NCI-H1417 treated with DMSO at 0.1 percent for 48 hours (cell line): ENCODE measurements at regions not wholly inside any gene's neighbourhood (a gene's known extent, or its start where the extent isn't known, plus 50 kb on each side); places are given as distances from the start of the nearest gene placed in this dataset.

Source experiments
- DNase-seq: peaks from one replicate; lab custom pipeline; 2025; lab: John Stamatoyannopoulos, UW

- no peak for DNase-seq
Measured at GRCh38 chr9:23586906-23587305, 239.1 kb downstream of the ELAVL2 start.

DNA sequence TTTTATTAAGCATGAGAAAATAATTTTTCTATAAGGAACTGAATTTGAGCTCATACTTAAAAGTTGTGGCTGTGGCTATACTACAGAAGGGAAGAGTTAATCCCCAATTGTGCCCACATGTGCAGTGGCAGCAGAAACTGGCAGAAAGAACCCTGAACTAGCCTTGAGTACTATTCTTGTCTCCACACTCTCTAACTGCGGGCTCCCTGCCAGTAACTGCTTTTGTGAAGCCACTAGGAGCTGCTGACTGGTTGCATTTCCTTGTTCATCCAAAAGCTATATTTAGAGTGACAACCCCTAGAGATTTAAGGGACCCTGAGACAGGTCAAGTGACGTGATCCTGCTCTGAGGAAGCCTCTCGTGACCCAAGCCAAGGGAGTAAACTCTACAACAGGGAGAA is 238.6 kb downstream of the ELAVL2 start:
- no peak for DNase-seq

- DNase-seq, result no peak
Measured at GRCh38 chr9:23587903-23588302, 238.1 kb downstream of the ELAVL2 start.

- DNase-seq, result no peak
Measured at GRCh38 chr9:23590276-23591000, 235.6 kb downstream of the ELAVL2 start.

DNA sequence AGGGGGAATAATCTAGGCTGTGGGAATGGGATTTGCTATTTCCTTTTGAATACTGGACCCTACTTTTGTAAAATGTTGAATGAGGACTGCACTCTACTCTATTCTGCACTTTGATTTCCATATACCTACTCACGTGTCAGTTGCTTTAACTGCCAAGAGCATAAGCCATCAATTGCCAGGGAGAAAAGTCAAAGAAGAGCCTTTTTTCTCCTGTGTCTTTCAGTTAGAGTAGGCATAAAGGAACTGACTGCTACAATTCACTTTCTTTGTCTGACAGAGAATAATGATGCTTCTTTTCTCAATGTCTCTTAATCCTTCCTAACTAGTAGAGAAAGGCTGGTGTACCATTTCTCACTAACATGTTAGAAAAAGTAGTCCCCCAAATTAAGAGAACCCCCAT is 231.6 kb downstream of the ELAVL2 start:
- no peak for DNase-seq

DNA sequence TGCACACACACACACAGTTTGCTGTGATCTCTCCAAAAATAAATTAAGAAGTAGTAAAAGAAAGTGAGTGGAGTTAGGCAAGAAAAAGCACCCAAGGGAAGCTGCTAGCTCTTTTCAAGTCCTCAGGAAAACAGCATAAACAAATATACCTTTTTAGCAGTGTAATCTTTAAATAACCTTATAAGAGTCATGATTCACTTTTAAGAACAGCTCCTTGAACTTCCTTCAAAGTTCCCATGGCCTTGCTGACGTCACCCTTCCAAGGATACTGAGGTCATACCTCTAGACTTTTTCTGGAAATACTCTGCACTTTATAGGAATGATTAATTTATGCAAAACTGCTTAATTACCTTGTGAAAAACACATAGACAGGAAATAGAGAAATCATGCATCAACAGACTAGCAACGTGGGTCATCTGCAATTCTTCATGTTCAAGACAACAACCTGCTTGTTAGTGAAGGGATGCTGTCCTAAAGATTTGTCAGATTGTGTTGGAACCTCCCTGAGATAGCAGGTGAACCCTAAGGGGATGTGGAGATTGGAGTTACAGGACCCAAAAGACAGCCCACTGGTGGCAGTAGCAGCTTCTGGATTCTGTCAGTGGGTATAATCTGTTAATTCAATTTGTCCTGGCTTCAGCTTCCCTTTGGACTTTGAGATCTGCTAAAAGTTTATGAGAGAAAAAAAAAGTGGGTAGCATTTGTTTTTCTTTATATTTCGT is 229.0 kb downstream of the ELAVL2 start:
- DNase-seq, result no peak

DNA sequence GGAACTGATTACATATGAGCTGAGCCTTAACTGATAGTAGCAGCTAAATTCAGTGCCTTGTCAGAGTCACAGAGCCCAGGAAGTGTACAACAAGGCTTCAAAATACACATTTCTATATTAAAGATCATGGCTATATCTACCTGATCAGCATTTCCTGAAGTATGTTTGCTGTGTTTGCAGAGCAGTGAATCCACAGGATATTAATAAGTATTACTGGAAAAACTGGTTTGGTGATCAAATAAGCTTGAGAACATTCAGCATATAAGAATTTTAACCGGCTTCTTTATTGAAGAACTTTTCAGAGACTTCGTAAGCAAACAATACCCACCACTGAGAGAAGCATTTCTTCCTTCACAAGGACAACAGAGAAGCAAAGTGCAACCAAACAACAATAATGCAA is 227.0 kb downstream of the ELAVL2 start:
- DNase-seq, result no peak

DNA sequence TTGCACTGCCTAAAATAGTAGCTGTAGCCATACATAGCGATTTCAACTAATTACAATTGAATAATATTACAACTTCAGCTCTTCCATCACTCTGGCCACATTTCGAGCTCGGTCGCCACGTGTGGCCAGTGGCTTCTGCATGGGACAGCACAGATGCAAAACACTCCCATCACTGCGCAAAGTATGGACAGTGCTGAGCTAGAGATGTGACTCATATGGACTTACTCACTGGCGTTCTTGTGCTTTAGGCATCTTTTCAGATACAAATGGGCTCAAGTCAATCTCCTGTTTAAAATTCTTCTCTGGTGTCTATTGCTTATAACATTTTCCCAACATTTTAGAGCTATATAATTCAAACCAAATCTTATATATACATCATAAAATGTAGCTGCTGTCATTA is 222.7 kb downstream of the ELAVL2 start:
- DNase-seq, result no peak

DNA sequence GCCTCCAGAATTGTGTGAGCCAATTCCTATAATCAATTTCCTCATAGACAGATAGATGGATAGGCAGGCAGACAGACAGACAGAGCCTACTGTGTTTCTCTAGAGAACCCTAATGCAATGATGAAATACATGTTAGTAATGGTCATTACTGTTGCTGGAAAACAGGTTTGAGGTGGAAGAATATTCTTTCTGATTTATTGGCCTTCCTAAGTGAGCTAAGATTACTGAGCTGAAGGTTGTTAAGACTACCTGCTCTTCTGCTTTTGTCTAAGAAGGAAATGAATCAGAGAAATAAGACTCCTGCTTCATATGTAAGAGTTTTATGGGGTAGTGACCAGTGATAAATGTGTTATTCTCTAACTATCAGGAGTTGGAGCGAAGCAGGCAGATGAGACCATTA is 219.9 kb downstream of the ELAVL2 start:
- no peak for DNase-seq

DNA sequence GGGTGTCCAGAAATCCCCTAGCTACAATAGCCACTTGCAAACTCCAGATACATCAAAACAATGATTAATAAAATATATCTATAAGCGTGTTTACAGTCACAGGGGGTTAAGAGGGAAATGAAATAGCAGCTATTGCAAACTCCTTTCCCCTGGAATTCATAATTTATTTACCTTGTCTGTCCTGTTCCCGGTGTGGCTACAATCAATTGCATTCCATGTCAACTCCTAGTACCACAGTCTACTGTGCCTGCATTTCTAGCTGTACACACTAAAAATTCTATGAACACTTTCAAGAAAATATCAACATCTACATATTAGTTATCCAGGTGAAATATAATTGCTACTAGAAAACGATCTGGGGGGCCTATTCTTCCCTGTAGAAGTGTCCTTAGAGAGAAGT is 217.6 kb downstream of the ELAVL2 start:
- no peak for DNase-seq

DNA sequence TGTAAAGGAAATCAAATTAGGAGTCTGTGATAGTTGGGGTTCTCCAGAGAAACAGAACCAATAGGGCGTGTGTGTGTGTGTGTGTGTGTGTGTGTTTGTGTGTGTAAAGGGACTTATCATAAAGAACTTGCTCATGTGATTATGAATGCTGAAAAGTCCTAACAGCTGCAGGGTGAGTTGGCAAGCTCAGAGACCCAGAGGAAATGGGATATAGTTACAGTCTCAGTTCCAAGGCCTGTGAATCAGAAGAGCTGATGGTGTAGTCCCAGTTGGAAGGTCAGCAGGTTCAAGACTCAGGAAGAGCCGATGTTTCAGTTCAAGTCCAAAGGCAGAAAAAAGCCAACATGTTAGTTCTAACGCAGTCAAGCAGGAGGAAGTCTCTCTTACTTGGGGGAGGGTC is 214.2 kb downstream of the ELAVL2 start:
- DNase-seq, result no peak

DNA sequence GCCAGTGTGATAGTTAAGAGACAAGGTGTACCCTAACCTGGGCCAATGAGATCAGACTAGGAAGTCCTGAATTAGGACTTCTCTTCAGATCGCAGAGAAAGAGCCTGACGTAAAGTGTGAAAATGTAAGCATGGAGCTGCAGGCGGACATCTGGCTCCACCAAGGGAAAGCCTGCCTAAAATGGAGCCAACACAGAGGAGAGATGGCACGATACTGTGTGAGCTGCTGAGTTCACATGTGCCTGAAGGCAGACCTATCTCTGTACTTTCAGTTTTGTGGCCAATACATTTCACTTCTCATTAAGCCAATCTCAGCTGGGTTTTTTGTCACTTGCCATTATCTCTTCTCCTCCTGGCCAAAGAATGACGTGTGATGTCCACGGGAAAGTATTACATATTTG is 210.5 kb downstream of the ELAVL2 start:
- no peak for DNase-seq

- no peak for DNase-seq
Measured at GRCh38 chr9:23621188-23621587, 204.9 kb downstream of the ELAVL2 start.

- DNase-seq, result no peak
Measured at GRCh38 chr9:23621924-23622323, 204.1 kb downstream of the ELAVL2 start.

DNA sequence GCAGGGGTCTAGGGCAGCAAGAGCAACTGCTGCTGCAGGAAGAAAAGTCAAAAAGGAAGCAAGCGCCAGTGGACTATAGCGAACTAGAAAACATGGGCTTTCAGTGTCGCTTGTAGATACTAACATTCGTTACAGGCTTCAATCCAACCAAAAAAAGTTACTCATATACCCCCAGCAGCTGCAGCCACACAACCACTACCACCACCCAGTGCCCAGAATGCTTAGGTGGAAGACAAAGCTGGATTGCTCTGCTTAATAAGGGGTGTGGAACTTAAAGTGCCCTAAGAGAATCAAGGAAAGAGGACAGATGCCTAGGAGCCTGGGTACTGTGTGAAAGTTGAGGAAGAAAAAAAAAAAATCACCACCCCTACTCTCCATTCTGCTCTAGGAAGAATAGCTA is 203.6 kb downstream of the ELAVL2 start:
- no peak for DNase-seq

DNA sequence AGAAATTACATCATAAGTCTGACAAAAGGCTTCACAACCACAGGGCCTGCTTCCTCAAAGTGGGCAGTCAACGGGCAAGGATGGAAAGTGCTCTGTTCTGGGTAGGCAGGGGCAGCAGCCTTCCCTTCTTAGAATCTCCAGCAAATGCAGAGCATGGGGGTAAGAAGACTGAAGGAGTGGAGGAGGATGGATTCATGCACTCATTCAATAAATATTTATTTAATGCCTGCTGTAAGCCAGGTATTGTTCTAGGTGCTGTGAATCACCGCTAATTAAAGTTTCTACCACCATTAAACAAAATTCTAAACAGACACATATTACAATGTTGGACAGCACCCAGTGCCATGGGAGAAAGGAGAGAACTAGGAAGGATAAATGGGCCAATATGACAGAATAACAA is 195.6 kb downstream of the ELAVL2 start:
- no peak for DNase-seq

DNA sequence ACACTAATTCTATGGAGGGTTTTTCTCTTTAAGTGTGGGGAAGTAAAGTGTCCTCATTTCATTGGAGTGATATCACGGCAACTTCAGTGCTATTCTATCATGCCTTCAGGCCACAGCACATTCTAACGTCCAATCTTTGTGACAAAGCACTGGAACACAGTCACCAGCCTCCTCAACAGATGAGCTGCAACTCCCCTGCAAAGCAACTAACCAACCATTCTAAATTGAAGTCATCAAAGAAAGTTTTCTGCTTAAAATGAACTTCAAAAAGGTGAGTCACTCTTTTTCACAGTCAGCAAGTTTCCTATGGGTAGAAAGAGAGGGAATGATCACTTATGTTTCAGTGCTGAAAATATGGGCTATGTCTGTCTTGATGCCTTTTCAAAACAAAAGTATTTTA is 190.8 kb downstream of the ELAVL2 start:
- no peak for DNase-seq

- no peak for DNase-seq
Measured at GRCh38 chr9:23636199-23636598, 189.8 kb downstream of the ELAVL2 start.

GRCh38 chr9:23638011-23638410 is 188.0 kb downstream of the ELAVL2 start:
- DNase-seq, result no peak

GRCh38 chr9:23638837-23639426 is 187.1 kb downstream of the ELAVL2 start:
- DNase-seq, result no peak
